Activated CD4-positive, alpha-beta T cell treated with anti-CD3 and anti-CD28 coated beads, Interleukin-2, amount 10 ng/mL, durations not matched to agents 24 days and 14 days (primary cell): ENCODE measurements at regions not wholly inside any gene's neighbourhood (a gene's known extent, or its start where the extent isn't known, plus 50 kb on each side); places are given as distances from the start of the nearest gene placed in this dataset.
"Not testable (repeated sequence)": the region's sequence is repeated elsewhere in the genome, so short reads cannot be mapped to it uniquely, and the experiment has no call there.

Experiments used
- DNase-seq: peaks from one replicate; pipeline ENCODE4 v3.0.0; 2022
- H3K27ac Mint-ChIP-seq: one replicate; pipeline ENCODE4 v1.8.0; 2022; ENCODE audit warnings: mild to moderate bottlenecking, mixed read lengths
- H3K27me3 Mint-ChIP-seq: one replicate; pipeline ENCODE4 v1.8.0; 2022; ENCODE audit warnings: mixed read lengths
- H3K36me3 Mint-ChIP-seq: one replicate; pipeline ENCODE4 v1.8.0; 2022; ENCODE audit warnings: low read depth, mild to moderate bottlenecking, mixed read lengths
- H3K4me1 Mint-ChIP-seq: one replicate; pipeline ENCODE4 v1.8.0; 2021; ENCODE audit warnings: mixed read lengths
- H3K4me3 Mint-ChIP-seq: one replicate; pipeline ENCODE4 v1.8.0; 2022; ENCODE audit warnings: mild to moderate bottlenecking, moderate library complexity, mixed read lengths
- H3K9me3 Mint-ChIP-seq: one replicate; pipeline ENCODE4 v1.8.0; 2021; ENCODE audit warnings: mixed read lengths
- intact Hi-C: fragments of 100-400 bp; cut with micrococcal nuclease; formaldehyde crosslinking; loops from one replicate; pipeline ENCODE4 v1.15.1; 2023

GRCh38 chr1:193411215-193411614 is 224.8 kb upstream of the B3GALT2 start:
- DNase-seq, result no peak
- H3K9me3 Mint-ChIP-seq, result peaks cover 20% of the 10 kb centered on the region
- no peaks in the 10 kb centered on the region for H3K27me3 Mint-ChIP-seq
- intact Hi-C loops, result loop anchor here (10.0 kb wide), 1 partner anchor 294 kb away; no protein-coding TSS in a partner anchor
- no peak overlapping the region for H3K27ac Mint-ChIP-seq
- H3K4me1 Mint-ChIP-seq, result peaks cover 30% of the 10 kb centered on the region
- H3K4me3 Mint-ChIP-seq, result no peak overlapping the region
- H3K36me3 Mint-ChIP-seq, result peaks cover 24% of the 10 kb centered on the region

GRCh38 chr1:193408782-193409293 is 222.4 kb upstream of the B3GALT2 start:
- Mint-ChIP-seq H3K27ac (no peak overlapping the region), H3K9me3 (peaks cover 11% of the 10 kb centered on the region), H3K27me3 (no peaks in the 10 kb centered on the region), H3K36me3 (peaks cover 13% of the 10 kb centered on the region), H3K4me1 (peaks cover 27% of the 10 kb centered on the region), H3K4me3 (no peak overlapping the region)
- no peak for DNase-seq
- intact Hi-C loops, result loop anchor here (5.0 kb wide), 1 partner anchor 888 kb away; no protein-coding TSS in a partner anchor

GRCh38 chr1:193406901-193407300 is 220.5 kb upstream of the B3GALT2 start:
- H3K27ac Mint-ChIP-seq, result no peak overlapping the region
- intact Hi-C loops, result loop anchor here (5.0 kb wide), 1 partner anchor 890 kb away; no protein-coding TSS in a partner anchor
- H3K4me1 Mint-ChIP-seq, result peaks cover 23% of the 10 kb centered on the region
- H3K36me3 Mint-ChIP-seq, result peaks cover 11% of the 10 kb centered on the region
- H3K27me3 Mint-ChIP-seq, result no peaks in the 10 kb centered on the region
- peaks cover 14% of the 10 kb centered on the region for H3K9me3 Mint-ChIP-seq
- H3K4me3 Mint-ChIP-seq, result no peak overlapping the region
- peak; percentile 70 for DNase-seq

- no peak for DNase-seq
- Mint-ChIP-seq H3K27ac (no peak overlapping the region), H3K4me1 (peaks cover 18% of the 10 kb centered on the region), H3K4me3 (no peak overlapping the region), H3K36me3 (peaks cover 7% of the 10 kb centered on the region), H3K27me3 (no peaks in the 10 kb centered on the region), H3K9me3 (peaks cover 8% of the 10 kb centered on the region)
- intact Hi-C loops, result no loop called here
Observed at GRCh38 chr1:193404236-193404635, 217.8 kb upstream of the B3GALT2 start.

- intact Hi-C loops, result no loop called here
- Mint-ChIP-seq H3K4me3 (no peak overlapping the region), H3K4me1 (peaks cover 12% of the 10 kb centered on the region), H3K36me3 (peaks cover 1% of the 10 kb centered on the region), H3K27ac (no peak overlapping the region), H3K9me3 (peaks cover 8% of the 10 kb centered on the region), H3K27me3 (no peaks in the 10 kb centered on the region)
- no peak for DNase-seq
Observed at GRCh38 chr1:193402977-193403376, 216.6 kb upstream of the B3GALT2 start.

- no peak overlapping the region for H3K4me3 Mint-ChIP-seq
- DNase-seq, result no peak
- peaks cover 1% of the 10 kb centered on the region for H3K36me3 Mint-ChIP-seq
- H3K9me3 Mint-ChIP-seq, result peaks cover 8% of the 10 kb centered on the region
- no peak overlapping the region for H3K27ac Mint-ChIP-seq
- peaks cover 10% of the 10 kb centered on the region for H3K4me1 Mint-ChIP-seq
- intact Hi-C loops, result no loop called here
- H3K27me3 Mint-ChIP-seq, result no peaks in the 10 kb centered on the region
Observed at GRCh38 chr1:193402037-193402436, 215.6 kb upstream of the B3GALT2 start.

- intact Hi-C loops, result no loop called here
- no peak overlapping the region for H3K4me3 Mint-ChIP-seq
- no peak overlapping the region for H3K27ac Mint-ChIP-seq
- no peak for DNase-seq
- peaks cover 11% of the 10 kb centered on the region for H3K9me3 Mint-ChIP-seq
- H3K27me3 Mint-ChIP-seq, result no peaks in the 10 kb centered on the region
- H3K36me3 Mint-ChIP-seq, result peaks cover 4% of the 10 kb centered on the region
- peaks cover 7% of the 10 kb centered on the region for H3K4me1 Mint-ChIP-seq
Observed at GRCh38 chr1:193394336-193394735, 207.9 kb upstream of the B3GALT2 start.

GRCh38 chr1:193392686-193393085 is 206.3 kb upstream of the B3GALT2 start:
- Mint-ChIP-seq H3K9me3 (peaks cover 19% of the 10 kb centered on the region), H3K36me3 (peaks cover 4% of the 10 kb centered on the region), H3K4me3 (no peak overlapping the region), H3K27ac (no peak overlapping the region), H3K27me3 (no peaks in the 10 kb centered on the region), H3K4me1 (peaks cover 7% of the 10 kb centered on the region)
- no peak for DNase-seq
- intact Hi-C loops, result no loop called here

GRCh38 chr1:193388683-193389082 is 202.3 kb upstream of the B3GALT2 start:
- Mint-ChIP-seq H3K27ac (no peak overlapping the region), H3K36me3 (no peaks in the 10 kb centered on the region), H3K4me1 (peaks cover 2% of the 10 kb centered on the region), H3K27me3 (no peaks in the 10 kb centered on the region), H3K4me3 (no peak overlapping the region), H3K9me3 (peaks cover 16% of the 10 kb centered on the region)
- intact Hi-C loops, result no loop called here
- DNase-seq, result no peak

- intact Hi-C loops, result no loop called here
- H3K4me3 Mint-ChIP-seq, result no peak overlapping the region
- peaks cover 16% of the 10 kb centered on the region for H3K9me3 Mint-ChIP-seq
- H3K36me3 Mint-ChIP-seq, result no peaks in the 10 kb centered on the region
- H3K4me1 Mint-ChIP-seq, result no peaks in the 10 kb centered on the region
- no peak overlapping the region for H3K27ac Mint-ChIP-seq
- DNase-seq, result no peak
- H3K27me3 Mint-ChIP-seq, result no peaks in the 10 kb centered on the region
Observed at GRCh38 chr1:193388165-193388564, 201.8 kb upstream of the B3GALT2 start.

GRCh38 chr1:193387406-193387805 is 201.0 kb upstream of the B3GALT2 start:
- Mint-ChIP-seq H3K27ac (no peak overlapping the region), H3K9me3 (peaks cover 21% of the 10 kb centered on the region), H3K4me1 (no peaks in the 10 kb centered on the region), H3K36me3 (no peaks in the 10 kb centered on the region), H3K27me3 (no peaks in the 10 kb centered on the region), H3K4me3 (no peak overlapping the region)
- intact Hi-C loops, result no loop called here
- DNase-seq, result no peak

- peaks cover 17% of the 10 kb centered on the region for H3K9me3 Mint-ChIP-seq
- H3K27ac Mint-ChIP-seq, DNase-seq, intact Hi-C loops, H3K36me3 Mint-ChIP-seq, H3K4me1 Mint-ChIP-seq, H3K4me3 Mint-ChIP-seq, H3K27me3 Mint-ChIP-seq: not testable (repeated sequence)
Observed at GRCh38 chr1:193378451-193378850, 192.0 kb upstream of the B3GALT2 start.

GRCh38 chr1:193377472-193377871 is 191.1 kb upstream of the B3GALT2 start:
- Mint-ChIP-seq H3K27me3 (peaks cover 5% of the 10 kb centered on the region), H3K4me1 (no peaks in the 10 kb centered on the region), H3K4me3 (no peak overlapping the region), H3K9me3 (peaks cover 13% of the 10 kb centered on the region), H3K27ac (no peak overlapping the region), H3K36me3 (no peaks in the 10 kb centered on the region)
- no peak for DNase-seq
- intact Hi-C loops, result no loop called here

GRCh38 chr1:193372553-193372952 is 186.1 kb upstream of the B3GALT2 start:
- H3K27me3 Mint-ChIP-seq, result peaks cover 5% of the 10 kb centered on the region
- H3K4me3 Mint-ChIP-seq, result no peak overlapping the region
- peaks cover 4% of the 10 kb centered on the region for H3K4me1 Mint-ChIP-seq
- H3K9me3 Mint-ChIP-seq, result peaks cover 1% of the 10 kb centered on the region
- no peaks in the 10 kb centered on the region for H3K36me3 Mint-ChIP-seq
- intact Hi-C loops, result no loop called here
- DNase-seq, result no peak
- H3K27ac Mint-ChIP-seq, result no peak overlapping the region

GRCh38 chr1:193368302-193368701 is 181.9 kb upstream of the B3GALT2 start:
- Mint-ChIP-seq H3K27me3 (peaks cover 6% of the 10 kb centered on the region), H3K9me3 (peaks cover 5% of the 10 kb centered on the region), H3K4me1 (peaks cover 4% of the 10 kb centered on the region), H3K4me3 (peak overlapping the region; percentile 56), H3K36me3 (no peaks in the 10 kb centered on the region), H3K27ac (no peak overlapping the region)
- DNase-seq, result no peak
- intact Hi-C loops, result no loop called here
